HG02840 (cell line): ENCODE measurements at regions not wholly inside any gene's neighbourhood (a gene's known extent, or its start where the extent isn't known, plus 50 kb on each side); places are given as distances from the start of the nearest gene placed in this dataset.
"Not testable (repeated sequence)": the region's sequence is repeated elsewhere in the genome, so short reads cannot be mapped to it uniquely, and the experiment has no call there.

Source experiments
- ATAC-seq: cut with Tn5 transposase; IDR thresholded peaks from one replicate; pipeline ENCODE4 v1.9.1; 2021; ENCODE audit warnings: mild to moderate bottlenecking, moderate library complexity, moderate number of reproducible peaks; ENCODE audit not compliant: unreplicated experiment, low FRiP score

GRCh38 chr2:14074691-14075090, 557.8 kb upstream of the LRATD1 start:
- ATAC-seq = no peak

GRCh38 chr2:14079576-14079975, 552.9 kb upstream of the LRATD1 start:
- ATAC-seq = no peak

GRCh38 chr2:14081521-14081920, 551.0 kb upstream of the LRATD1 start:
- no peak for ATAC-seq

GRCh38 chr2:14082640-14083039, 549.9 kb upstream of the LRATD1 start:
- no peak for ATAC-seq

GRCh38 chr2:14094592-14094991, 537.9 kb upstream of the LRATD1 start:
- no peak for ATAC-seq

- not testable (repeated sequence) for ATAC-seq
Observed at GRCh38 chr2:14099101-14099500, 533.4 kb upstream of the LRATD1 start.

GRCh38 chr2:14114275-14114674, 518.2 kb upstream of the LRATD1 start:
- ATAC-seq = no peak

- no peak for ATAC-seq
Observed at GRCh38 chr2:14120376-14120775, 512.1 kb upstream of the LRATD1 start.

- no peak for ATAC-seq
Observed at GRCh38 chr2:14123436-14124103, 508.9 kb upstream of the LRATD1 start.

- no peak for ATAC-seq
Observed at GRCh38 chr2:14125624-14126293, 506.8 kb upstream of the LRATD1 start.

GRCh38 chr2:14126846-14127245, 505.7 kb upstream of the LRATD1 start:
- ATAC-seq = no peak

GRCh38 chr2:14127765-14128164, 504.8 kb upstream of the LRATD1 start:
- no peak for ATAC-seq

GRCh38 chr2:14132386-14132785, 500.1 kb upstream of the LRATD1 start:
- ATAC-seq = no peak

GRCh38 chr2:14134771-14135170, 497.7 kb upstream of the LRATD1 start:
- no peak for ATAC-seq

GRCh38 chr2:14136030-14136429, 496.5 kb upstream of the LRATD1 start:
- ATAC-seq = no peak

GRCh38 chr2:14137643-14138042, 494.9 kb upstream of the LRATD1 start:
- no peak for ATAC-seq

GRCh38 chr2:14140009-14140550, 492.4 kb upstream of the LRATD1 start:
- ATAC-seq = no peak

- no peak for ATAC-seq
Observed at GRCh38 chr2:14143435-14143834, 489.1 kb upstream of the LRATD1 start.

- no peak for ATAC-seq
Observed at GRCh38 chr2:14148216-14148615, 484.3 kb upstream of the LRATD1 start.

GRCh38 chr2:14157816-14158215, 474.7 kb upstream of the LRATD1 start:
- ATAC-seq = no peak

- ATAC-seq = no peak
Observed at GRCh38 chr2:14180333-14180732, 452.2 kb upstream of the LRATD1 start.
